Lower leg skin (tissue), 4 donors: ENCODE measurements at regions not wholly inside any gene's neighbourhood (a gene's known extent, or its start where the extent isn't known, plus 50 kb on each side); places are given as distances from the start of the nearest gene placed in this dataset.

Experiments
- DNase-seq, 2 donors: peaks; one replicate each; pipeline ENCODE4 v3.0.0-alpha.2; 2019; ENCODE audit warnings: low spot score in 2 of 2
- H3K4me3 ChIP-seq: fragments of 200-600 bp; sonication (generic); 2 replicates; pipeline ENCODE4 v1.5.1; 2017; ENCODE audit warnings: mild to moderate bottlenecking, low read depth; ENCODE audit not compliant: poor library complexity, severe bottlenecking
- CTCF ChIP-seq, 3 donors: fragments of 450-650 bp; IDR thresholded peaks; one replicate each; pipeline ENCODE4 v1.5.1; 2016; ENCODE audit warnings: antibody characterized with exemption in 3 of 3, mild to moderate bottlenecking in 3 of 3, moderate library complexity in 2 of 3
- POLR2A ChIP-seq, 2 donors: fragments of 450-650 bp; IDR thresholded peaks; one replicate each; pipeline ENCODE4 v1.6.1; 2016 to 2017; ENCODE audit warnings: antibody characterized with exemption in 2 of 2, mild to moderate bottlenecking in 1 of 2, moderate library complexity in 1 of 2
- WGBS, 2 donors: methylation state at CpG; one replicate each; pipeline ENCODE4 v1.1.5; 2018; 5-methylcytosine and 5-hydroxymethylcytosine counted together
- intact Hi-C: fragments of 100-400 bp; cut with DNase I; formaldehyde crosslinking; loops from one replicate; pipeline ENCODE4 v1.15.0; 2023; ENCODE audit warnings: low total_unique reads

DNA sequence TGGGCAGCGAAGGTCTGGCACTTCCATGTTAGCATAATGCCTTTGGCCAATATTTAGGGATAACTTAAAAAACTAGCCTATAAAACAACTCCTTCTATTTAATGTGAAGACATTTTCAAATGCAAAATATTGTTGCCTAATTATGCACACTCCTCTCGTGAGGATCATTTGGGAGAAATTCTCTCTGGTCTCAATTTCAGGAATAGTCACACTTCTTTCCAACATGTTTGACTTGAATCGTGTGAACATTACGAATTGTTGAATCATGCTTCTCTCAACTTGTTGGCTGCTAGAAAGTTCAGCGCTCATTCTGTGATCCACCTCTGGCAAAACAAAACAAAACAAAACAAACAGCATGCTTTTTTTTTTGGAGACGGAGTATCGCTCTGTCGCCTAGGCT lies 313.2 kb downstream of the SEC23A start:
- WGBS, 2 donors: 67 to 76% methylated on average over 8 of the region's 8 CpGs
- no peak for DNase-seq
- intact Hi-C loops: no loop called here
- TF ChIP-seq POLR2A (IDR thresholded peaks at IDR 0.05) (no peak), CTCF (IDR thresholded peaks at IDR 0.05) (no peak)
- H3K4me3 ChIP-seq: no peak overlapping the region

GRCh38 chr14:38788060-38788459 lies 315.0 kb downstream of the SEC23A start:
- no peak for DNase-seq
- 86 to 90% methylated on average over 4 of the region's 4 CpGs for WGBS, 2 donors
- no peak for TF ChIP-seq POLR2A (IDR thresholded peaks at IDR 0.05)
- TF ChIP-seq CTCF (IDR thresholded peaks at IDR 0.05): no peak
- H3K4me3 ChIP-seq: no peak overlapping the region
- intact Hi-C loops: no loop called here

DNA sequence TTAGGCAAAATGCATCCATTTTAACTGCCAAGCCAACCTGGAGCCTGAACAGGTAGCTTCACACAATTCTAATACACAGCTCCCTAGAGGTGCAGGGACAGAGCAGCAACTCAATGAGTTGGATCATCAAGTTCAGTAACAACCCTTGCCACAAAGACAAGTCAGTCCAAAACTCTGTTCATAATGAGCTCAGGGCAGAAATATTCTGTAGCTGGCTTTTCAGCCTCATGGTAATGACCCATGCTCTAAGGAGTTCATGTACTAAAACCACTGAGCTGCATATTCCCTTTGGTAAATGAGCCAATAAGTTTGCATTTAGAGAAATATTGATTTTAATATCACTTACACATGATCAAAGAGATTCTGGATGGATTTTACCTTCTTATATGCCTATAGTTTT lies 316.1 kb downstream of the SEC23A start:
- TF ChIP-seq POLR2A (IDR thresholded peaks at IDR 0.05) (no peak), CTCF (IDR thresholded peaks at IDR 0.05) (no peak)
- intact Hi-C loops: no loop called here
- no peak for DNase-seq
- H3K4me3 ChIP-seq: no peak overlapping the region

- intact Hi-C loops: no loop called here
- WGBS, 2 donors: 71 to 100% methylated on average over 1 of the region's 1 CpG
- no peak overlapping the region for H3K4me3 ChIP-seq
- TF ChIP-seq CTCF (IDR thresholded peaks at IDR 0.05) (no peak), POLR2A (IDR thresholded peaks at IDR 0.05) (no peak)
- no peak for DNase-seq
Measured at GRCh38 chr14:38777401-38777800, 325.6 kb downstream of the SEC23A start.

- no peak for DNase-seq
- WGBS, 2 donors: 90 to 100% methylated on average over 1 of the region's 1 CpG
- no peak overlapping the region for H3K4me3 ChIP-seq
- intact Hi-C loops: no loop called here
- no peak for TF ChIP-seq CTCF (IDR thresholded peaks at IDR 0.05)
- TF ChIP-seq POLR2A (IDR thresholded peaks at IDR 0.05): no peak
Measured at GRCh38 chr14:38775986-38776385, 327.0 kb downstream of the SEC23A start.

DNA sequence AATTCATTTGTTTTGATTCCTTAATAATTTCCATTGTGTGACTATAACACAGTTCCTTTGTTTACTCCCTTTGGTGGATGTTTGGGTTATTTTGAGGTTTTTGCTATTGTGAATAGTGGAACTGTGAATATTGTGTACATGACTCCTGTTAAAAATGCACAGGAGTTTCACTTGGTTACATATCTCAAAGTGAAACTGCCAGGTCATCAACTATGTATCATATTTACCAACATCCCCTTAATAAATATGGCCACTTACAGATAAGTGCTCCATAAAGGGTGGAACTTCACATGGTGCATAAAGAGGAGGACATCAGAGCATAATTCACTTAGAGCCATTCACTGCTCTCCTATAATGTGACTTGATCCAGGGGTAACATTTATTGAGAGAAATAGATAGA lies 328.9 kb downstream of the SEC23A start:
- intact Hi-C loops: no loop called here
- TF ChIP-seq POLR2A (IDR thresholded peaks at IDR 0.05) (no peak), CTCF (IDR thresholded peaks at IDR 0.05) (no peak)
- DNase-seq: no peak
- no peak overlapping the region for H3K4me3 ChIP-seq
